ENCODE measurements at regions not wholly inside any gene's neighbourhood (a gene's known extent, or its start where the extent isn't known, plus 50 kb on each side); places are given as distances from the start of the nearest gene placed in this dataset.

DNA sequence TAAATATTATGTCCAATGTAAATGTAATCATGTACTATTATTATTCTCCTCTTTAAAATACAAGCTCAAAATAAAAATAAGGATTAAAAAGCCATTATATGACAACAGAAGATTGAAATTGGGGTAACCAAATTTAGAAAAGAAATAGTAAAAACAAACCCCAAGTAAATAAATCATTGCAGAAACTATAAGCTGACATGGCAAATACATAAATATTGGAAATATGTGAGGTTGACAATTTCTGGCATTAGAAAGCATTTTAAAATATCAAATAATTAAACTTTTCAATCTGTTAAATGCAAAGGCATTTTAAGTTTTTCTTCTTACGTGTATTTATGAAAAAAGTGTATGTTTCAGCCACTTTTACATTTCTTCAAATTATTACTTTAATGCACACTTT is 394.7 kb upstream of the DACH1 start:
- Mint-ChIP-seq H3K4me1 (no peaks in the 10 kb centered on the region), H3K27ac (no peak overlapping the region), H3K27me3 (no peaks in the 10 kb centered on the region), H3K9me3 (peaks cover 7% of the 10 kb centered on the region), H3K4me3 (no peak overlapping the region), H3K36me3 (ENCODE audit: low read depth) (no peaks in the 10 kb centered on the region)
- no peak for ATAC-seq (replicated peaks)

DNA sequence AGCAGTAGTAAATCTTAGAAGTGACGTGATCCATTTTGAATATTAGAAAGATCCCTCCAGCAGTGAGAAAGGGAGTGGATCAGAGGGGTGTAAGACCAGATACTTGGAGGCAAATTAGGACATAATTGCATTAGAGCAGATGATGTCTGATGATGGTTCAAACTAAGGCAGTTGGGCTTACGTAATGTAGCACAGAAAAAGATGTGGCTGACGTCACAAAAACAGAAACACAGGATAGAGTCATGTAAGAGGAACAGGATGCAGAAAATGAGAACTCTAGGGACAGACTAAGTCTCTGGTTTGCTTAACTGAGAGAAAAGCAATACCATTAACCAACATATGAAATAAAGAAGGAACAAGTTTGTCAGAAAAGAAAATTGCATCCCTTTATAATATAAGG is 392.5 kb upstream of the DACH1 start:
- Mint-ChIP-seq H3K4me3 (no peak overlapping the region), H3K36me3 (ENCODE audit: low read depth) (no peaks in the 10 kb centered on the region), H3K9me3 (peaks cover 7% of the 10 kb centered on the region), H3K4me1 (no peaks in the 10 kb centered on the region), H3K27me3 (no peaks in the 10 kb centered on the region), H3K27ac (no peak overlapping the region)
- no peak for ATAC-seq (replicated peaks)

DNA sequence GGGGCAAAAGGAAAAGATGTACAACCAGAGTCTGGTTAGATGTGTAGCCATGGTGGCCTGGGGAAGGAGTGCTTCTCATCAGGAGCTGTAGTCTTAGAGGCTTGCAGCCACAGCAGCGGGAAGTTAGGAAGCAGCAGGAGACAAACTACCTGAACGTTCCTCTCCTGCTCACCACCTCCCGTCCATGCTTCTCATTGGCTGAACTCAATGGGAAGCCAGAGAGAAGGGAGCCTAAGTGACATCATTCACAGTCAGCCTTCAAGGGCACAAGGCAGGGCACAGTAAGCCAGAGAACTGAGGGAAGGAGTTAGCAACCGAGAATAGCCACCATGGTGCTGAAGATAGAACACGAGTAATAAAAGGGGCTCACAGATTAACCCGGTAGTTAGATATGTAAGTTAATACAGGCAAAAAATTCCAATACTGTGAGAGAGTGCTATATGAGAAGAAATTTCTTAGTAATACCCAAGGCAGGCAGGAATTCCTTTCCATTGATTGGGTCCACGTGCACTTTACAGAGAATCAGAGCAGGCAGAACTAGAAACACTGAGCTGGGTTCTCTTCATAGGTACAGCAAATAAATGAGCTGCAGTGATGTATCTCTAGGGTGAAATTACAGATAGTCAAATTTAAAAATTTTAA is 391.5 kb upstream of the DACH1 start:
- no peaks in the 10 kb centered on the region for H3K27me3 Mint-ChIP-seq
- no peak overlapping the region for H3K4me3 Mint-ChIP-seq
- H3K36me3 Mint-ChIP-seq (ENCODE audit: low read depth) = no peaks in the 10 kb centered on the region
- no peak for ATAC-seq (replicated peaks)
- H3K9me3 Mint-ChIP-seq = peaks cover 7% of the 10 kb centered on the region
- no peaks in the 10 kb centered on the region for H3K4me1 Mint-ChIP-seq
- H3K27ac Mint-ChIP-seq = no peak overlapping the region

DNA sequence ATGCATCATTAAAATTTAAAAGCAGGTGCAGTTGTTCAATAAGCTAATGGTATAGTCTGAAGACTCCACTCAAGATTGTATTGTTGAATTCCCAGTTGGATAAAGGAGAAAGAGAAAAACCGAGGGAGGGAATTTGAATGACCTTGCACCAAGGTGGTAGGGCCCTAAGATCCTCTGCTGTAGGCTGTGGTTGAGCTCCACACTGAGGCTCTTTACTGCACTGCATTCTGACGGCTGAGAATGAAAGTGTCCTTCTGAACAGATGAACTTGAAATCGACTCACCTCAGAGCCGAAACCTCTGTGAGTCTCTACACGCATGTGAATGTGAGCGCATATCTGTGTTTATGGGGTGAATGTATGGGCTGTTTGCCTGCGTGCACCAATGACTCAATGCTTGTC is 388.9 kb upstream of the DACH1 start:
- Mint-ChIP-seq H3K36me3 (ENCODE audit: low read depth) (no peaks in the 10 kb centered on the region), H3K27ac (no peak overlapping the region), H3K9me3 (peaks cover 11% of the 10 kb centered on the region), H3K4me1 (no peaks in the 10 kb centered on the region), H3K27me3 (no peaks in the 10 kb centered on the region), H3K4me3 (no peak overlapping the region)
- ATAC-seq (replicated peaks) = no peak

DNA sequence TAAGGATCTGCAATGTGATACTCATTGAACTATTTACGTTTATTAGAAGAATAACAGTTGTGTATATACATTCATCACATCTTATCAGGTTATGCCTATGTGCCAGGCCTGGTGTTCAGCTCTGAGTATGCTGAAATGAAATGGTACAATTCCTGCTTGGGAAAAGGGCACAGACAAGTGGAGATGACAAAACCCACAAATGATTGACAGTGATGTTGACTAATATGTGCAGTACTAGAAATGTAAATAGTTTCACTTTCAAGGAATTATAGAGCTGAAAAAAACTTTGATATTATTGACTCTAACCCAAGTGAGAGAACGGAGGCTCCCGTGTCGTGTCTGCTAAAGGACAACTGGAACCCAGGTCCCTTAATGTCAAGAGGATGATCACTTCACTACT is 386.8 kb upstream of the DACH1 start:
- no peak for ATAC-seq (replicated peaks)
- no peak overlapping the region for H3K4me3 Mint-ChIP-seq
- H3K36me3 Mint-ChIP-seq (ENCODE audit: low read depth) = no peaks in the 10 kb centered on the region
- H3K27ac Mint-ChIP-seq = no peak overlapping the region
- H3K4me1 Mint-ChIP-seq = no peaks in the 10 kb centered on the region
- H3K27me3 Mint-ChIP-seq = no peaks in the 10 kb centered on the region
- peaks cover 4% of the 10 kb centered on the region for H3K9me3 Mint-ChIP-seq

DNA sequence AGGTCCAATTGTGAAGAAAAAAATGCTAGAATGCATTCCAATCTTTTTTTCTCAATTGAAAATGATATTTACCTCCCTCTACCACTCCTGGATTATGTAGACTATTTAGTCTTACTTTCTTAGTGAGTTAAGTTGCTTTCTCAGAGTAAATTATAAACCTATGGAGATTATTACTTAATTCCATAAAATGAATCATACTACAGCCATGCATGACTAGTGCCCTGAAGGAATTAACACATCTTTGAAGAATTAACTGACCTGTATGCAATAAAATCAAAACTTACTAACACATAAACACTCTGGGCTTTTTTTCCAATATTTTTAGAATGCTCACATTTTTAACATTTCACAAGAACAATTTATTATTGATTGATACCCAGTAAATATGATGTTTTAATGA is 379.4 kb upstream of the DACH1 start:
- Mint-ChIP-seq H3K4me1 (no peaks in the 10 kb centered on the region), H3K36me3 (ENCODE audit: low read depth) (no peaks in the 10 kb centered on the region), H3K4me3 (no peak overlapping the region), H3K27ac (no peak overlapping the region), H3K9me3 (no peaks in the 10 kb centered on the region), H3K27me3 (no peaks in the 10 kb centered on the region)
- ATAC-seq (replicated peaks) = no peak

DNA sequence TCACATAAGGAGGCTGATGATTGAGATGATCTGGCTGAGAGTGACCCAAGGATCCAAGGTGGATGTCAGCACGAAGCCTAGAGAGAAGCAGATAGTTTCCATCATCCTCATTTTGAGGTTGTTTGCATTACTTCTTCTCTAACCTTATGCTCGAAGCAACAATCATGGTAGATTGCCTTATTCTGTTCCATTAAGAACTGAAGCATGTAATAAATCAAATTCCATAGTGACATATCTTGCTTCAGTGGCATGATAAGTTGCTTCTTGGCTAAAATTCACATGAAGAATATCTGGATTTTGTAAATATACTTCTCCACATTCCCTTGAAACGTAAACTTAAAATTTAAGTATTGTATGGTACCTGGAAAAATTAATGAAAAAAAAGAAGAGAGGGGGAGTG is 377.8 kb upstream of the DACH1 start:
- Mint-ChIP-seq H3K27ac (no peak overlapping the region), H3K4me3 (no peak overlapping the region), H3K9me3 (no peaks in the 10 kb centered on the region), H3K4me1 (no peaks in the 10 kb centered on the region), H3K36me3 (ENCODE audit: low read depth) (no peaks in the 10 kb centered on the region), H3K27me3 (no peaks in the 10 kb centered on the region)
- ATAC-seq (replicated peaks) = no peak

DNA sequence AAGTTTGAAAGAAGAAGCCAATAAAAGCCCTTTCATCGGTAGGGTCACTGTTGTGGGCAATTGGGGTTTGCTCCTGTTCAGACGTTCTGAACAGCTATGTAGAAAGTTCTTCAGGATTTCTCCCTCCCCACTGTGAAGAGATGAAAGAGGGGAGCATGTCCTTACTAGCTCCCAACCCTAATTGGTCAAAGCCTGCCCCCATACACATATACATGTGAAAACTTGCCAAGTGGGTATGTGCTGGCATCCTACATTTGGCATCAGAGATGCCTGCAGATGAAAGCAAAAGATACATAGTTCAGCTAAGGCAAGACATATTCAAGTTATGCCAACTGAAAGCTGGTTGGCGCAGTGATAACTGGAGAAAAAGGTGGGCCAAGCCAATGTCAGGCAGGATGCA is 363.1 kb upstream of the DACH1 start:
- Mint-ChIP-seq H3K27me3 (no peaks in the 10 kb centered on the region), H3K4me1 (no peaks in the 10 kb centered on the region), H3K27ac (no peak overlapping the region), H3K9me3 (no peaks in the 10 kb centered on the region), H3K36me3 (ENCODE audit: low read depth) (no peaks in the 10 kb centered on the region), H3K4me3 (no peak overlapping the region)
- ATAC-seq (replicated peaks) = no peak

DNA sequence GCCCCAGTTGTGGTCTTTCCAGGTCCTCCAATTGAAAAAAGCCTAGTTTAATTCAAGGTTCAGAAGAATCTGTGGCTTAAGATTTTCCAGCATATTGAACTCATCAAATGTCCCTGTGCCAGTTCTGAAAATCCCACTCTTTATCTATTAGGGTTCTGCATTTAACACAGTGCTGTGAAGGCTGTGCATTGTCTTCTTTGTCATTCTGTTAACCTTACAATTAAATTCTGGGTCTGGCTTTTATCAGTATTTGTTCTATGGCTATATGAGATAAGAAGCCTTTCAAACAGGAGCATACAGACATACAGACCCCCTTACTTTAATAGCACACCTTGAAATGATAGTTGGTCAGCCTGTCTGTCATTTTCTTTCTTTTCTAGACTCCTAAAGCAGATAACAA is 362.1 kb upstream of the DACH1 start:
- Mint-ChIP-seq H3K9me3 (no peaks in the 10 kb centered on the region), H3K27ac (no peak overlapping the region), H3K4me3 (no peak overlapping the region), H3K4me1 (no peaks in the 10 kb centered on the region), H3K36me3 (ENCODE audit: low read depth) (no peaks in the 10 kb centered on the region), H3K27me3 (no peaks in the 10 kb centered on the region)
- ATAC-seq (replicated peaks) = no peak

DNA sequence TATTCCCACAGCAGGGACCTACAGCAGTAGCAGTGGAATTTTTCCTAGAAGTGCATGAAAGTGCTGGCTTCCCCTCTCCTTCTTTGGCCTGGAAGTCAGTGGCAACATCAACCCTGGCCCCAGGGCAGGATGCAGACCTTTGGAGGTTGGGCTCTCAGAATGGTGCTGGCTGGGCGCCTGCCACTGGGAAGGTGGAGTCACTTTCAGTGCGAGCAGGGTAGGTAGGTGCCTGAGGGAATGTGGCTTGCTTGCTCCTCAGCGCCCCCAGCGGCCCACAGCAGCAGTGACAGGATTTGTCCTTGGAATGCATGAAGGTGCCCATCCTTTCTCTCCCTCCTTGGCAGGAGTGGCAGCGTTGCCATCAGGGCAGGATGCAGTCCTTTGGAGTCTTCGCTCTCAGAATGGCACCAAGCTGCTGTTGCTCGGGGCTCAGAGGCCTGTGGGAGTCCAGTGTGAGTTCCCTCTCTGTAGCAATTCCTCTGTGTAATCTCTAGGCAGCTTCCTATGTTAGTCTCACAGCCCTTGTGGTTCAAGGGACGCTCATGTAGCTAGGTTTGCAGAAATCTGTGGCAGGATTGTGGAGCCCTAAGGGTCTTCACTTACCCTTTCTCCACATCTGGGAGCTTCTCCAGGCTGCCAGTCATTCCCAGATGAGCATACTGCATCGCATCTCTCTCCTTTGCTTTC is 354.4 kb upstream of the DACH1 start:
- ATAC-seq (replicated peaks) = no peak
- Mint-ChIP-seq H3K9me3 (peaks cover 15% of the 10 kb centered on the region), H3K4me3 (no peak overlapping the region), H3K27me3 (no peaks in the 10 kb centered on the region), H3K36me3 (ENCODE audit: low read depth) (no peaks in the 10 kb centered on the region), H3K27ac (no peak overlapping the region), H3K4me1 (no peaks in the 10 kb centered on the region)

DNA sequence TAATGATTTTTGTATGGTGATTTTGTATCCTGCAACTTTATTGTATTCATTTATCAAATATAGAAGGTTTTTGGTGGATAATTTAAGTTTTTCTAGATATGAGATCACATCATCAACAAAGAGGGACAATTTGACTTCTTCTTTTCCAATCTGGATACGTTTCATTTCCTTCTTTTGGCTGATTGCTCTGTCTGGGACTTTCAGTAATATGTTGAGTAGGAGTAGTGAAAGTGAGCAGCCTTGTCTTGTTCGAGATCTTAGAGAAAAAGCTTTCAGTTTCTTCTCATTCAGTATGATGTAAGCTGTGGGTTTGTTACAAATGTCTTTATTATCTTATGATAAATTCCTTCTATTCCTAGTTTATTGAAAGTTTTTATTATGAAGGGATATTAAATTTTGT is 352.0 kb upstream of the DACH1 start:
- Mint-ChIP-seq H3K4me1 (no peaks in the 10 kb centered on the region), H3K4me3 (no peak overlapping the region), H3K27me3 (no peaks in the 10 kb centered on the region), H3K9me3 (peaks cover 16% of the 10 kb centered on the region), H3K36me3 (ENCODE audit: low read depth) (no peaks in the 10 kb centered on the region), H3K27ac (no peak overlapping the region)
- ATAC-seq (replicated peaks) = no peak

DNA sequence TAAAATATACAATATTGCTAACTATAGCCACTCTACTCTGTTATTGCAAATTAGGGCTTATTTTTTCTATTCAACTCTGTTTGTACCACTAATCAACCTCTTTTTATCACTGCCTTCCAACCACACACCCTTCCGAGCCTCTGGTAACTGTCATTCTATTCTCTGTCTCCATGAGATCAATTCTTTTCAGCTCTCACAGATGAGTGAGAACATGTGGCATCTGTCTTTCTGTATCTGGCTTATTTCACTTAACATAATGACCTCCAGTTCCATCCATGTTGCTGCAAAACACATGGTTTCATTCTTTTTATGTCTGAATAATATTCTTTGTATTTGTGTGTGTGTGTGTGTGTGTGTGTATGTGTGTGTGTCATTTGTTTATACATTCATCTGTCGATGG is 350.1 kb upstream of the DACH1 start:
- peaks cover 11% of the 10 kb centered on the region for H3K9me3 Mint-ChIP-seq
- no peak overlapping the region for H3K27ac Mint-ChIP-seq
- no peaks in the 10 kb centered on the region for H3K27me3 Mint-ChIP-seq
- no peak overlapping the region for H3K4me3 Mint-ChIP-seq
- H3K4me1 Mint-ChIP-seq = no peaks in the 10 kb centered on the region
- no peaks in the 10 kb centered on the region for H3K36me3 Mint-ChIP-seq (ENCODE audit: low read depth)
- no peak for ATAC-seq (replicated peaks)

DNA sequence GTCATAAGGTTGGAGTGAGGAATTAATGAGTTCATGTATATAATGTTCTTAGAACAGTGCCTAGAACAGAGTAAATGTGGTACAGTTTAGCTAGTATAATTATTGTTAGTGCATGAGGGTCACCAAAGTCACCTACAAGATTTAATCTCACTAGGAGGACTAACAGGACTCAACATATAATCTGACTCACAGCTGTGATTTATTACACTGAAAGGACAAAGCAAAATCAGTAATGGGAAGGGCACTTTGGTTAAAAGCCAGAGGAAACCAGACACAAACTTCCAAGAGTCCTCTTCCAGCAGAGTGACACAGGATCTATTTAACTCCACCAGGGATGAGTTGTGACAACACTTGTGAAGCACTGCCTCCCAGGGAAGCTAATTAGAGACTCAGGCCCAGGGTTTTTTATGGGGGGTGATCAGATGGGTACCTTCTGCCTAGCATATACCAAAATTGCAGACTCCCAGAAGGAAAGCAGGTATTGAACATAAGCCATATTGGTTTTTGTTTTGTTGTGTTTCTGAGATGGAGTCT is 341.2 kb upstream of the DACH1 start:
- Mint-ChIP-seq H3K9me3 (peaks cover 5% of the 10 kb centered on the region), H3K27ac (no peak overlapping the region), H3K36me3 (ENCODE audit: low read depth) (no peaks in the 10 kb centered on the region), H3K4me3 (no peak overlapping the region), H3K27me3 (no peaks in the 10 kb centered on the region), H3K4me1 (no peaks in the 10 kb centered on the region)
- ATAC-seq (replicated peaks) = no peak

DNA sequence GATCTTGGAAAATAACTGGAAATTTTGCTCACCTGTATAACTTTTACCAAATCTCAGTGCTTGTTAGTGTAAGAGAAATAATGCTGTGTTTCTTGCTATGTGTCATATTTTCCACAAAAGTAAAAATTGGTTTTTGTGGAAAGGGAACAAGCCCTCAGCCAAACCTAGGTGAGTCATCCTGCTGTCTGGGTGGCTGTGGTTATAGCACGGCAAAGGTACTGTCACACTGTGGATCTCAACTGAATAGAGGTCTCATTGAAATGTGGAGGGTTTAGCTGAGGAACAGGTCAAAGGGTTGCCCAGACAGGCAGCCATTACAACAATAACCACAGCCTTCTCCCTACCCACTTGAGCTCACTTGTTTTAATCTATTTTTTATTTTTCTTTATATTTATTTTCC is 338.8 kb upstream of the DACH1 start:
- H3K4me3 Mint-ChIP-seq = no peak overlapping the region
- no peaks in the 10 kb centered on the region for H3K36me3 Mint-ChIP-seq (ENCODE audit: low read depth)
- no peaks in the 10 kb centered on the region for H3K27me3 Mint-ChIP-seq
- no peak overlapping the region for H3K27ac Mint-ChIP-seq
- no peaks in the 10 kb centered on the region for H3K4me1 Mint-ChIP-seq
- peaks cover 5% of the 10 kb centered on the region for H3K9me3 Mint-ChIP-seq
- no peak for ATAC-seq (replicated peaks)

DNA sequence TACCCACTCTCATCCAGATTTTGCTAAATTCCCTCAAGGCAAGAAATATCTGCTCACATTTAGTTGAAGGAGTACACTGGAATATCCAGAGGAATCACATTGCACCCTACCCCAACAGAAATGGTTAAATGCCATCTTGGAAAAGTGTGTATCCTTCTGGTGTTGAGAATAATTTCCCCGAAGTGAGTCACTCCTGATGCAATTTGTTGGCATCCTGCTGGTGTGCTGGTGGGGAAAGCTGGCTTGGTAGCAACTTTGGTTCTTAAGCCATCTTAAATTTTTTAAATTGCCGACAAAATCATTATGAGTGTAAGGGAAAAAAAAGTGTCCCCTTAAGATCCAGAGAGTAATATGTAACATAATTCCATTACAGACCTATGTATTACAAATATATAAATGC is 337.3 kb upstream of the DACH1 start:
- Mint-ChIP-seq H3K27me3 (no peaks in the 10 kb centered on the region), H3K4me3 (no peak overlapping the region), H3K4me1 (no peaks in the 10 kb centered on the region), H3K27ac (no peak overlapping the region), H3K36me3 (ENCODE audit: low read depth) (no peaks in the 10 kb centered on the region), H3K9me3 (peaks cover 5% of the 10 kb centered on the region)
- no peak for ATAC-seq (replicated peaks)

Data from activated T-helper 17 cell treated with anti-CD3 and anti-CD28 coated beads, Interleukin-2, amount 50 U/mL, for 72 hours (primary cell).